Heart left ventricle (tissue), 13 donors: ENCODE measurements at regions not wholly inside any gene's neighbourhood (a gene's known extent, or its start where the extent isn't known, plus 50 kb on each side); places are given as distances from the start of the nearest gene placed in this dataset.

ENCODE experiments used
- POLR2A ChIP-seq, 2 donors: fragments of 450-650 bp; IDR thresholded peaks; one replicate each; pipeline ENCODE4 v1.6.1; 2017; ENCODE audit warnings: antibody characterized with exemption in 2 of 2, mild to moderate bottlenecking in 2 of 2, moderate library complexity in 2 of 2
- TF ChIP-seq, protein P1 (sequence below), 12 donors: fragments of 200-600 bp; sonication (generic) in 4 of 12; IDR thresholded peaks; one replicate each; pipeline versions ENCODE4 v1.5.0 to v1.8.0; 2018 to 2022; ENCODE audit warnings: antibody characterized with exemption in 12 of 12, mild to moderate bottlenecking in 5 of 12
- donor health status: ischemic (EF 13 %, LVEDD 7.1; RV severe dilation, severe dysfunction).
- donor health status: DM: no; HTN: yes; CAD: no.
- donor health status: DM: no; HTN: no; CAD: no.
- donor health status: ischemic (EF 25% LVEDD 6.9; RV normal size, moderate dysfunction).
- donor health status: ischemic (EF 25% LVEDD 5.7; RV mildly dilated, moderate dysfunction).
- donor health status: ischemic (EF 35%, LVEDD 5.7; RV mildly dilated, moderate dysfunction).
- donor health status: nonischemic (EF 11% LVEDD 7.7; RV severe dilation, severe dysfunction).
- donor health status: DM: yes; HTN: yes; CAD: no.
- donor health status: PGD.
- donor health status: ischemic (EF 29% LVEDD 5.4; RV normal size, mild dysfunction).
- donor health status: nonischemic (EF 23%, LVEDD 6.1; RV moderate dilation, normal function).

DNA sequence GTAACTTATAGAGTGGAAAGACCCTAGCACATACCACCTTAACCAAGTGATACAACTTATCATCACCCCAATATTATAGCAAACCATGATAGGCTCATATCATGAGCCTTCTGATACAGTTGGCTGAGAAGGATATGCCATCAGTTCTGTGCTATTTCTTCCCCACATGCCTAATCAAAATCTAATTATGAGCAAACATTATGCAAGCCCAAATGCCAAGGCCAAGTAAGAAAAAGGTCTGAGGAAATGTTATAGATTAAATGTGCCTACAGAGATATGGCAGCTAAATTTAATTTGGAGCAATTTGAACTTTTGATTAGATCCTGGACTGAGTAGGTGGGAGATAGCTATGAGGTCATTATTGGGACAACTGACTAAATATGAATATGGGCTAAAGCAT lies 225.9 kb upstream of the PMFBP1 start:
- no peak for TF ChIP-seq POLR2A (IDR thresholded peaks at IDR 0.05)
- TF ChIP-seq, protein P1, sequence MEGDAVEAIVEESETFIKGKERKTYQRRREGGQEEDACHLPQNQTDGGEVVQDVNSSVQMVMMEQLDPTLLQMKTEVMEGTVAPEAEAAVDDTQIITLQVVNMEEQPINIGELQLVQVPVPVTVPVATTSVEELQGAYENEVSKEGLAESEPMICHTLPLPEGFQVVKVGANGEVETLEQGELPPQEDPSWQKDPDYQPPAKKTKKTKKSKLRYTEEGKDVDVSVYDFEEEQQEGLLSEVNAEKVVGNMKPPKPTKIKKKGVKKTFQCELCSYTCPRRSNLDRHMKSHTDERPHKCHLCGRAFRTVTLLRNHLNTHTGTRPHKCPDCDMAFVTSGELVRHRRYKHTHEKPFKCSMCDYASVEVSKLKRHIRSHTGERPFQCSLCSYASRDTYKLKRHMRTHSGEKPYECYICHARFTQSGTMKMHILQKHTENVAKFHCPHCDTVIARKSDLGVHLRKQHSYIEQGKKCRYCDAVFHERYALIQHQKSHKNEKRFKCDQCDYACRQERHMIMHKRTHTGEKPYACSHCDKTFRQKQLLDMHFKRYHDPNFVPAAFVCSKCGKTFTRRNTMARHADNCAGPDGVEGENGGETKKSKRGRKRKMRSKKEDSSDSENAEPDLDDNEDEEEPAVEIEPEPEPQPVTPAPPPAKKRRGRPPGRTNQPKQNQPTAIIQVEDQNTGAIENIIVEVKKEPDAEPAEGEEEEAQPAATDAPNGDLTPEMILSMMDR (IDR thresholded peaks at IDR 0.05) = no peak
